NCI-H2196 treated with DMSO at 0.1 percent for 48 hours (cell line): ENCODE measurements at regions not wholly inside any gene's neighbourhood (a gene's known extent, or its start where the extent isn't known, plus 50 kb on each side); places are given as distances from the start of the nearest gene placed in this dataset.
"Not testable (repeated sequence)": the region's sequence is repeated elsewhere in the genome, so short reads cannot be mapped to it uniquely, and the experiment has no call there.

ENCODE experiments used
- DNase-seq: peaks from one replicate; lab custom pipeline; 2025; ENCODE audit not compliant: unreplicated experiment; lab: John Stamatoyannopoulos, UW

DNA sequence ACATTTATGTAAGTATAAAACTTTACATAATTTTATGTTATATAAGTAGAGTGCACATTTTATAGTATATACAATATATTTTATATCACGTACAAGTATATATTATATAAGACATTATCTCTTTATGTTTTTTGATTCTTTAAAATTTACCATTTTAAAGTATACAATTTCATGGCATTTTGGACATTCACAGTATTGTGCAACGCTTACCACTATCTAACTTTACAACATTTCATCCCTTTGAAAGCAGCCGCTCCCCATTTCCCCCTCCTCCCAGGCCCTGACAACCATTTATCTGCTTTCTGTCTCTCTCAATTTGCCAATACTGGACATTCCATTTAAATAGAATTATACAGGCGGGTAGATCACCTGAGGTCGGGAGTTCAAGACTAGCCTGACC lies 512.5 kb downstream of the TSN start:
- DNase-seq, result no peak

DNA sequence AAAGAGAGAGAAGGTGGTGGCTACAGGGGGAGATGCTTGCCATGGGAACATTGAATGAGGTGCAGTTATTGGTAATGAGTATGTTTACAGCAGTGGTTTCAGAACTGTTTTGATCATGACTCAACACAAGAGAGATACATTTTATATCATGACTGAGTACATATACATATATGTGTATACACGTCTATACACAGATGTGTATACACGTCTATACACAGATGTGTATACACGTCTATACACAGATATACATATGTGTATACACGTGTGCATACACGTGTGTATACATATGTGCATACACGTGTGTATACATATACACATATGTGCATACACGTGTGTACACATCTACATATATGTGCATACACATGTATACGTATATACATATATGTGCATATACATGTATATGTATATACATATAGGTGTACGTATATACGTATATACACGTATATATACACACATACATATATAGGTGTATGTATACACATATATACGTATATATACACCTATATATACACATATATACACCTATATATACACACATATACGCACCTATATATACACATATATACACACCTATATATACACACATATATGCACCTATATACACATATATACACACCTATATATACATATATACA lies 518.5 kb downstream of the TSN start:
- no peak for DNase-seq

DNA sequence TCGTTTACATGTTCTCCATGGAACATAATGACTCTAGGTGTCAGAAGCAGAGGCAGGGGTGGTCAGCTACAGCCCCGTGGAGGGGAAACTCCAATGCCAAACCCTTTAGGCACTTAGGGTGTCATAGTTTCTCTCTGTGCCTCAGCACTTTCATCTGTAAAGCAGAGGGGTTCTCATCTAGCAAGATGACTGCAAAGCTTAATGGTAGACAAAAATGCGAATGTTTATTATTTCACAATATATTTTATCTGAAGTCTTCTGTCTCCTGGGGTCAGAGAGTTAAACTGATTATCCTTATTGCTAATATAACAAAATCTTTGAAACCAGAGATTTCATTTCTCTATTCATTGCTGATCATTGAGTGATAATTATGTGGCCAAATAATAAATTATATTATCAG lies 522.5 kb downstream of the TSN start:
- no peak for DNase-seq

DNA sequence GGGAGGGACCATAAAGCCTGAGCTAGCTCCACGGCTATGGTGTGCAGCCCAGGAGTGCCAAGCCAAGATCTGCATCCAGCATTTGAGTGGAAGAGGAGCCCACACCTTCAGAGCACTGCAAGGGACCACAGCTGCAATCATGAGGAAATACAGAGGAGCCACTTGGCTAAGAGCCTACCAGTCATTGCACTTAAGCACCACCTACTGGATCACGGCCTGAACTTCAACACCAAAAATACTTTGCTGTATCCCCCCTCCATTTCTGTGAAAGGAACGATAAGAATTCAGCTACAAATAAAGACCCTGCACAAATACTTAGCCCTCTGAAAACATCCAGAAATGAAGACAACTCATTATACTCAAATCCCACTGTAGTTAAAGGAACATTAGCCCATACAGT lies 545.3 kb downstream of the TSN start:
- DNase-seq, result no peak

DNA sequence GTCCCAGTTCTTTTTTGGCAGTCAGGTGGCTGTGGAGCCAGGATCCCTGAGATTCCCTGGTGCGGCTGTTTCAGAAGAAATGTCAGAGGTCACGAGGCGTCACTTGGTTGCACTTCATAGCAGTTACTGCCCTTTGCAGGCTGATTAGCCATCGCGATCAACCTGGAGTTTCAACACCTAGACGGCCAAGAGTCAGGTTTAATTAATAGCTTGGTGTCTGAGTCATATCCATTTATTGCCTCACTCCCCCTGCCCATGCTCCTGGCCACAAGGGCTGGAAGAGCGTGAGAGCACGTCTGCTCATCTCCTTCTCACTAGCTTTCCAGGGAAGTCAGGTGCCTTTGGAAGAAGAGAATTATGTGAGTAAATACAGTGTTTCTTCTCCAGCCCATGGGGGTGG lies 552.3 kb downstream of the TSN start:
- no peak for DNase-seq

DNA sequence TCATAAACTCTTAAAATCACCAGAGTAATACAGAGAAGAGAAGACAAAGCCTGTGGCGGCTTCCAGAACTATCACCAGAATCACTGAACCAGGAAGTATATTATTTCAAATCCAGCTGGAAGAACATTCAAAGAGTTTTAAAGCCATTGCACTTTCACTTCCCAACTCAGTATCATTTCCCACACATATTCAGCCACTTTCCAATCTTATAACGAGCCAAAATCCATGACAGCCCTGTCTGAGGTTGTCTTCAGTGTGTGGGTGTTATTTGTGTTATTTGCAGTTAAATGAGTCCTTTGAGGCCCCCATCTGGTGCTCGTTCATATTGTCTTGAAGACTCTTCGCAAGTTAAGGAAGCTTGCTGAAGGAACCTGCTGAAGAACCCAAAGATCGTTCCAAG lies 559.9 kb downstream of the TSN start:
- DNase-seq, result no peak

DNA sequence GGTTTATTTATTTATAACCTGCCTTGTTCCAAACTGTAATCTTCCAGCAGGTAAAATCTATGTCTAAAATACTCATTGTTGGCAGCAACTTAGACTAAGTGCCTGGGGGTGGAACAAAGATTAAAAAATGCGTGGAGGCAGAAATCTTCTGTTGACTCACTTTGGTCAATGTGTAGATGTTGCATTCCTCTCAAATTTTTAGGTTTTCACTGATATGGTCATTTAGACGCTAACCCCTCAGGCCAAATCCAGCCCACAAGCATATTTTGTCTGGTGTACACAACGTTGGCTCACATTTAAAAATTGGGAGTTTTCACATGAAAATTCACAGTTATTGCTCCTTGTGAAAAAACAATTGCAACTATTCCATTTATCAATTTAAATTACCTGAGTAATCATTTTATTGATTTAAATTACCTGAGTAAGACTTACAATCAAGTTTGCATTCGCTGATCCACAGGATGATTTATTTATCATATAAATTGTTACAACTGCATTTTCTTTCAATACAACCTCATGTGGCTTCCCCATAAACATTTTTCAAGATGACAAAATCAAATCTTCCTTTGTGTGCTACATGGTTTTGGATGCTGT lies 564.2 kb downstream of the TSN start:
- no peak for DNase-seq

DNA sequence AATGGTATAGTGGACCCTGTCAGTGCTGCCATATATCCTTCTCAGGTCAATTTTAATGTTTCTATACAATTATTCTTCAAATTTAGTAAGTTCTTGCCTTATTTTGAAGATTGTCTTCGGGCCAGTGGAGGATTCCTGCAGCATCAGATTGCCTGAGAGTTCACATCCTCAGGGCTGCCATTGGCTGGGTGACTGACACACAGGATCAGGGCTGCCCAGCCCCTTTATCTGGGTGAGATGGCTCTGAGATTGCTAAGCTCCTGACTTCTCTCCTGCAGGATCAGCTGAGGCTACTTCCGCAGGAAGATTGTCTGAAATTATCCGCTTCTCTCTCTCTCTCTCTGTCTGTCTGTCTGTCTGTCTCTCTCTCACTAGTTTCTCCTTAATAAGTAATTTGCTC lies 567.4 kb downstream of the TSN start:
- no peak for DNase-seq

DNA sequence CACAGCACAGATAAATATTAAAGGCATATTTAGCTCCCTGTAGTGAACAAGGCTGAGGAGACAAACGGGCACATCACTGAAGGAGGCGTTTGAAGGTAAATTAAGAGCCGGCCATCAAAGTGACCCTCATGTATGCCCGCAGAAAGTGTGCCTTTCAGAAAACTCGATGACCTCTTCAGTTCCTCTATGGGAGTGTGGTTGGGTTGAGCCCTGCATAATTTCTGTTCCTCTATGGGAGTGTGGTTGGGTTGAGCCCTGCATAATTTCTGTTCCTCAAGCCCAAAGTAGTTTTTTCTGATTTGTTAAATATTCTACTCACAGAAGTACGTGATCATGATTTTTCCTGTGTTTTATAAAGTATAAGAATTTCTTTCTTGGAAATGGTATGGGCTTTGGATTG lies 568.5 kb downstream of the TSN start:
- no peak for DNase-seq

DNA sequence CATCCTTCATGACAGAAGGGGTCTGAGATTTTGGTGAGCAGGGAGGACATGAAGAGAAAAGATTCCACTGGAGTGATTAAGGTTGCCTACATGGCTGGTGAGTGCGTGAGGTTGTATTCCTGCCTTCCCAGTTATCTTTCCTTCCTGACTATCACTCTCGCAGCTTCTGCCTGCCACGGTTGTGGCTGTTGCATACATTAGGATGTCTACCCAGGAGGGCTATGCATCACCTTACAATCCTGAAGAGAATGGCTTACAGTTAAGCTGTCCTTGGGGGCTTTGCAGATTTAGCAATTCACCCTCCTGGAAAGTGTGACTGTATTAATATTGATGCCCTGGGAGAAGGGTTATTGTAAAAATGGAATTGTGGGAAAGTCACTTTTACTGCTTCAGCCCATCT lies 571.0 kb downstream of the TSN start:
- no peak for DNase-seq

DNA sequence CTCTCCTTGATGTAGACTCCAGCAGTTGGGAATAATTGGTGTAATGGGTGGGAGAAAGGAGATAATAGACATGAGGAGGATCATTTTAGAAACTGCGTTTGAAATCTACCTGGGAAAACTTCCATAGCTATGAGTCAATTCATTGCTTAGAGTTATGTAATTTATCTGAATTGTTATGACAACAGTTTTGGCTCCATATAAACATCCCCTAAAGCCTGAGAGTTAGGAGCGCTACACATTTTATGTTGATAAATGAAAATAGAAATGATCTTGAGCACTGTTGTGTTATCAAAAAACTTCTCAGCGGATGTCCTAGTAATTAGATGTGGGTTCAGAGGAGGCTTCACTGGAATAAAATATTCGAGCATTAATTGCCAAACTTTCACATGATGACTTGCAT lies 573.4 kb downstream of the TSN start:
- DNase-seq, result no peak

DNA sequence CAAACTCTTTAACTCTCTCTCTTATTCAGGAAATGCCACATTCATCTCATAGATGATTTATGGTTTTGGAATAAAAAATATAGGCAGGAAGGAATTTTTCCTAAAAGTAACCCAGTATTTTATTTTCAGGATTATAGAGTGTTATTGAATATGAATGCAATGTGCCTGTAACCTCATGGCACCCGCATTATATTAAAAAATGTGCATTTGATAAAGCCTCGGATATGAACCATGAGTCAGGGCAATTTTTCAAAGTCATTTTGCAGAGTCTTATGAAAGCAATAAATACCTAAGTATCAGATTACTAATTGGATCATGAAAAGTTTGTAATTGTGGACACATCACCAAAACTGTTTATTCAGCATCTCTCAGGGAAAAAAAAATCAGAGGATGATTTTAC lies 573.8 kb downstream of the TSN start:
- DNase-seq, result no peak

DNA sequence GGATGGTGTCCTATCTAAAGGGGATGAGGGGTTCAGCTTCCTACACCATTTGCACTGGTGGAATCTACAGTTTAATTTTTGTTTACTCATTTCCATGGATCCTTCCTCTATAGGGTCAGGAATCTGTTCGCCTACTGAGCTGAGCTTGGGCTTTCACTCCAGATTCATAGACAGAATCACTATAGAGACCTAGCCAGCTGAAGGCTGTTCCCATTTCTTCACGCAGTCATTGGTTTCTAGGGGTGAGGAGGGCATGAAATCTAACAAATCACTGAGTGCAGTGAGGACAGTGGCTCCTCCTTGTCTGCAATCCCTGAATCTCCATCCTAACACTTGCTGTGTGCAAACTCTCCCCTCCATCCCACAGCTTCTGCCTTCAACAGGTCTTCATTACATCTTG lies 578.5 kb downstream of the TSN start:
- DNase-seq, result no peak

DNA sequence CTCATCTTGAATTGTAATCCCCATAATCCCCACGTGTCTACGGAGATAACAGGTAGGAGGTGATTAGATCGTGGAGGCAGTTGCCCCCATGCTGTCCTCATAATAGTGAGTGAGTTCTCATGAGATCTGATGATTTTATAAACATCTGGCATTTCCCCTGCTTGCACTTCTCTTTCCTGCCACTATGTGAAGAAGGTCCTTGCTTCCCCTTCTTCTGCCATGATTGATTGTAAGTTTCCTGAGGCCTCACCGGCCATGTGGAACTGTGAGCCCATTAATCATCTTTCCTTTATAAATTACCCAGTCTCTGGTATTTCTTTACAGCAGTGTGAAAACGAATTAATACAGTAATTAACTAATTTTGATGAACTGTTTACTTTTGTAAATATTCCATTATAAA lies 582.5 kb downstream of the TSN start:
- DNase-seq, result no peak

DNA sequence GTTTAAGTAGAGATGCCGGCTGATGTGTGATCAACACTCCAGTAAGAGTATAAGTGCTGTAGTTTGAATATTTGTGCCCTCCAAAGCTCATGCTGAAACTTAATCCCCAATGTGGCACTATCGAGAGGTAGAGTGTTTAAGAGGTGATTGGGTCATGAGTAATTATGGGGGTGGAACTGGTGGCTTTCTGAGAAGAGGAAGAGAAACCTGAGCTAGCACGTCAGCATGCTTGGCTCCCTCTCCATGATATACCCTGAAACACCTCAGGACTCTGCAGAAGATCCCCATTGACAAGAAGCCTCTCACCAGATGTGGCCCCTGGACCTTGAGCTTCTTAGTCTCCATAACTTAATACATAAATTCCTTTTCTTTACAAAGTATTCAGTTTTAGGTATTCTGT lies 584.8 kb downstream of the TSN start:
- peak; percentile 6 for DNase-seq

DNA sequence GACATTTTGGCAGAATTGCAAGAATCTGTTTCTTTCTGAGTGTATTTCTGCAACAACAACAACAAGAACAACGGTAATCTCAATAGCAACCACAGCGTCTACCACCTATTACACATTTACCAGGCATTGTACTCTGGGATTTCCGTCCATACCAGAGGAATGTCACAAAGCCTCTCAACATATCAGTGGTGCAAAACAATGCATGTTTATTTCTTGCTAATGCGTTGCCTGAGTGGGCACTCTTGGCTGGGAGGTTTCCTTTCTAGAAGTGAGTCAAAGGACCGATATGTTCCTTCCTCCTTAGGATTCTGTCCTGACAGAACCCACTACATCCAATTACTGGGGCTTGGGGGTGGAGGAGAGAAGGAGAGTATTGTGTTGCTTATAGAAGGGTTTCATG lies 585.6 kb downstream of the TSN start:
- no peak for DNase-seq

DNA sequence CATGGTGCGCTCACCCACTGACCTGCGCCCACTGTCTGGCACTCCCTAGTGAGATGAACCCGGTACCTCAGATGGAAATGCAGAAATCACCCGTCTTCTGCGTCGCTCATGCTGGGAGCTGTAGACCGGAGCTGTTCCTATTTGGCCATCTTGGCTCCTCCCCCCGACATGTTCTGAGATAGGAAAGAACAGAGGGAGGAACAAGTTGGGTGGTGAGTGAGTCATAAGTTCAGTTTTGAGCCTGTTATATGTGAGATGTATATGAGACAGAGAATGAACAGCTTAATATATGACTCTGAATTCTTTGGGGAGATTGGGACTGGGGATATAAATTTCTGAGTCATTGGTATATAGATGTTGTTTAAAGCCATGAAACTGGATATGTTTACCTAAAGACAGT lies 596.7 kb downstream of the TSN start:
- not testable (repeated sequence) for DNase-seq

DNA sequence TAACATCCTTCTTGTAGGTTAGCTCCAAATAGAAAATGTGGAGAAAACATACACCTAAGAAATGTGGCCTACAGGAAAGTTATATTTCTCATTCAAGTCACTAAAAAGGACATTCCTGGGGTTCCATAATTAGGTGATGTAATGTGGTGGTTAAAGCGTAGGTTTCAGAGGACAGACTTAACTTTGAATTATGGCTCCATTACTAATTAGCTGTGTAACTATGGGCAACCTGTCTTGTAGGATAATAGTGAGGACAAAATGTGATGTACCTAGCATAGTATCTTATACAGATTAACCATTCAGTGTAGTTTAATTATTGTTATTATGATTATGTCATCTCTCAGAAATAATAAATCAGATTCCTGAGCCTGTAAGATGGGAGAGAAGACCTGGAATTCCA lies 602.5 kb downstream of the TSN start:
- no peak for DNase-seq

DNA sequence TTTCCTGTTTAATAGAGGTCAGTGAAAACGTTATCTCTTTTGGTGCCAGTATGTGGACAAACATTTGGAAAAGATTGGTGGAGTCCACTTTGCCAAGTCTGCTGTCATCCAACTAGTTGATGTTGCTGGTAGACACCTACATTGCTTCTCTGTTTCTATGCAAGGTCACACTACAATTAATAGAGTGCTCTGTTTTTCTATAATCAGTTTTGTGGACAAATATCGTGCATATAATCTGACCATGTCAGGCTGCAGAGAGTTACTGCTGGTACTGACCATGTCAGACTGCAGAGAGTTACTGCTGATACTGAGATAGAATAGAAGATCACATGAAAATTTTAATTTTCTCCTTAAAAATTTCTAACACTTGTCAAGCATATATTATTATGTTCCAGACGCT lies 603.3 kb downstream of the TSN start:
- no peak for DNase-seq

DNA sequence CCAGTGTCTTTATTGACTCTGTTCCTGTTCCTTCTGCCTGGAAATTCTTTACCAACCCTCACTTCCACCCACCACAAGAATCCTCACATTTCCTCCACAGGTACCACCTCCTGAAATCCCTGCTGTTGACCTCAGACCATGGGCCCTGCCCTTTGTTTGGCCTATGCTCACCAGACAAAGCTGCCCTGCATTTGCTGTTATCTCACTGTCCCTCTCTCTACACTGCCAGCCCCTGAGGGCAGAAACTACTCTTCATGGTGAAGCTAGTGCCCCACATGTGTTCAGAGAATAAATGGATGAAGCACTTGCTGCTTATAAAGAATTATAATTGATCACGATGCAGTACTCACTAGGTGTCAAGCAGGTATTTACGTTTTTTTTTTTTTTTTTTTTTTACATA lies 608.4 kb downstream of the TSN start:
- DNase-seq, result no peak

DNA sequence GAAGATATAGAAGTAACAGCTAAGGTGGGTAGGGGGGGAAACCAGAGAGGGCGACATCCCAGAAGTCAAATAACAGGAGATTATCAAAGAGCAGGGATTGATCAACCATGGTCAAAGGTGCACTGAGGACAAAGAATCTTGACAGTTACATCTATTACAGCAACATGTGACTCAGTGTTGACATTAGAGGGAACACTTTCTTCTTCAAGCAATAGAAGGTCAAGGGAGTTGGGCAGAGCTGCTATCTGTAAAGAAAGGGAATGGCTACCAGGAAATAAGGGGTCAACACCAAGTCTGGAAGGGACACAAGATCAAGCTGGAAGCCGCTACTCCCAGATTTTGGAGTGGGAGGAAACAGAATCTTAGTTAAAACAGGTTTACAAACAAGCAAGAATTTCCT lies 611.0 kb downstream of the TSN start:
- no peak for DNase-seq

DNA sequence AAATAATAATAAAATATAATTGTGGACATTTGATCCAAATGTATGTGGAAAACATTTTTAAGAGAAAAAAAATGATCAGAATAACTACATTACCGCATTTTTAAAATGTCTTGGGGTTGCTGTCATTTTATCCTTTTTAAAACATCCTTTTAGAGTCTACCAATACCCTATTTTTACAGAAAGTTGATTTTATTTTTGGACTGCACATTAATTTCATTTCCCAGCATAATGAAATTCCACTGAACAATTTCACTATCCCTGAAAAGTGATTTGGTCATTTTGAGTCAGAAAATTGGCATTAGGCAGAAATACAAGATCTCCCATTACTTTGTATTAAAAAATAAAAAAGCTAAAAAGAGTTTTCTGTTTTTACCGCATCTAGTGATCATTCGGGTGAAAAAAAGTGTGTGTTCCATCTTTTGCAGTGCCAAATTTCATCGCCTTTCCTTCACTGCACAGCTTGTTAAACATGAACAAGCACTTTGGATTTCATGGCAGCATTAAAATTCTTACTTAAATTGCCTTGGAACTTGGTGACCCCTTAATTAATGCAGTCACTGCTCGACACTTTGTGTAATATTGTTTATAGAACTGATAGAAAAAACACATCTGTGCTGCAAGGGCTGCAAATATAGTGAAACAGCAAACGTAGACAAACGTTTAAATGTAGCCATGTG lies 611.7 kb downstream of the TSN start:
- no peak for DNase-seq

DNA sequence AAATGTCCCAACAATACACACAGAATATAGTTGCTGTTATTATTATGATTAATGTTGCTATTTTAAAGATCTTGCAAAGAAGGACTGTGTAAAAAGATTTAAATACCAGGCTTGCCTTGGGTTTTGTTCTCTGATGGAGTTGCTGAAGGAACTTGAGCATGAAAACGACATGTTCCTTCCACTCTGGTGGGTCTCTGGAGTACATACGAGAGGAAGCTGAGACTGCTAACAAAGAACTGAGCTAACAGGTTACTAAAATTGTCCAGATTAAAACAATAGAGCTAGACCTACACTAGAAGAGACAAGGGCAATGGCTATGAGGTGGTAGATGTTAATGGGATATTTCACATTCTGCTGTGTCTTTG lies 612.2 kb downstream of the TSN start:
- DNase-seq, result no peak
